Tibial nerve (tissue), 3 donors: ENCODE measurements at regions not wholly inside any gene's neighbourhood (a gene's known extent, or its start where the extent isn't known, plus 50 kb on each side); places are given as distances from the start of the nearest gene placed in this dataset.

Experiments
- POLR2A ChIP-seq, 2 donors: fragments of 450-650 bp; IDR thresholded peaks; one replicate each; pipeline ENCODE4 v1.6.1; 2017; ENCODE audit warnings: antibody characterized with exemption in 2 of 2, mild to moderate bottlenecking in 2 of 2, moderate library complexity in 2 of 2
- TF ChIP-seq, protein P1 (sequence below), 5 experiments: fragments of 200-600 bp in 3 of 5; fragments of 450-650 bp in 2 of 5; sonication (generic) in 3 of 5; IDR thresholded peaks; one replicate each; pipeline ENCODE4 v1.5.1; 2016 to 2019; ENCODE audit warnings: antibody characterized with exemption in 5 of 5, mild to moderate bottlenecking in 3 of 5, moderate library complexity in 2 of 5

DNA sequence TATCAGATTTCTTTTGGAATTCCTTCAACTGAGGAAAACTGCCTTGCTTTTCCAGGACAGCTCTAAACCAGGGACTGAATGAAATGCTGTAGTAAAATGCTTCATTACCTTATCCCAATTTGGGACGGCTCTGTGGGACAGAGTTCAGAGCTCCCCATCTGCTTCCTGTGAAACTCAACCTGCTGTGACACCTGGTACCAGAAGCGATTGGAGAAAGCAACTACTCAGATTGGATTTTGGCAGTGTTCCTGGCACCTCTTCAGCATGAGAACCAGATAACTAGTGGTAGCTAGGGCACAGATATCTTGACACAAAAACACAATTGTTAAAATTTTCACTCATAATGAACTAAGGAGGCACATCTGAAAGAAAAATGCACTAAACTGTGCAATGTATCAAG, 539.1 kb downstream of the SI start:
- TF ChIP-seq, protein P1, sequence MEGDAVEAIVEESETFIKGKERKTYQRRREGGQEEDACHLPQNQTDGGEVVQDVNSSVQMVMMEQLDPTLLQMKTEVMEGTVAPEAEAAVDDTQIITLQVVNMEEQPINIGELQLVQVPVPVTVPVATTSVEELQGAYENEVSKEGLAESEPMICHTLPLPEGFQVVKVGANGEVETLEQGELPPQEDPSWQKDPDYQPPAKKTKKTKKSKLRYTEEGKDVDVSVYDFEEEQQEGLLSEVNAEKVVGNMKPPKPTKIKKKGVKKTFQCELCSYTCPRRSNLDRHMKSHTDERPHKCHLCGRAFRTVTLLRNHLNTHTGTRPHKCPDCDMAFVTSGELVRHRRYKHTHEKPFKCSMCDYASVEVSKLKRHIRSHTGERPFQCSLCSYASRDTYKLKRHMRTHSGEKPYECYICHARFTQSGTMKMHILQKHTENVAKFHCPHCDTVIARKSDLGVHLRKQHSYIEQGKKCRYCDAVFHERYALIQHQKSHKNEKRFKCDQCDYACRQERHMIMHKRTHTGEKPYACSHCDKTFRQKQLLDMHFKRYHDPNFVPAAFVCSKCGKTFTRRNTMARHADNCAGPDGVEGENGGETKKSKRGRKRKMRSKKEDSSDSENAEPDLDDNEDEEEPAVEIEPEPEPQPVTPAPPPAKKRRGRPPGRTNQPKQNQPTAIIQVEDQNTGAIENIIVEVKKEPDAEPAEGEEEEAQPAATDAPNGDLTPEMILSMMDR (IDR thresholded peaks at IDR 0.05), result no peak
- TF ChIP-seq POLR2A (IDR thresholded peaks at IDR 0.05), result no peak
